Common myeloid progenitor, CD34-positive (primary cell): ENCODE measurements at regions not wholly inside any gene's neighbourhood (a gene's known extent, or its start where the extent isn't known, plus 50 kb on each side); places are given as distances from the start of the nearest gene placed in this dataset.

ENCODE experiments used
- CTCF ChIA-PET: fragments of 350-600 bp; sonication (Branson Sonifier 250); formaldehyde crosslinking; loops from one replicate; lab custom pipeline; 2021; ENCODE audit warnings: antibody characterized with exemption; lab: Charles Lee
- POLR2A ChIA-PET: fragments of 350-600 bp; sonication (Branson Sonifier 250); formaldehyde crosslinking; loops from one replicate; lab custom pipeline; 2021; ENCODE audit warnings: antibody characterized with exemption; lab: Charles Lee
- DNase-seq, 3 donors: peaks; one replicate each; pipeline versions ENCODE4 v3.0.0 to v3.0.0-alpha.2; 2013
- H3K27ac ChIP-seq, 2 experiments: 1 replicate in 1 of 2; 2 replicates in 1 of 2; pipeline ENCODE4 v1.7.0; 2013; ENCODE audit warnings: inconsistent platforms in 2 of 2, low read length in 2 of 2, mild to moderate bottlenecking in 2 of 2, low read depth in 1 of 2, moderate library complexity in 1 of 2; ENCODE audit not compliant: severe bottlenecking in 2 of 2, insufficient read depth in 1 of 2, poor library complexity in 1 of 2
- H3K27me3 ChIP-seq, 5 experiments: replicated peaks in 2 of 5; 1 replicate in 3 of 5; 2 replicates in 2 of 5; pipeline versions ENCODE4 v1.6.1 to v1.7.0; 2013; ENCODE audit warnings: low read length in 4 of 5, mild to moderate bottlenecking in 2 of 5, moderate library complexity in 2 of 5, inconsistent platforms in 1 of 5; ENCODE audit not compliant: insufficient read depth in 5 of 5, control insufficient read depth in 4 of 5
- H3K36me3 ChIP-seq, 4 experiments: 1 replicate in 2 of 4; 2 replicates in 2 of 4; pipeline versions ENCODE4 v1.6.1 to v1.7.0; 2013; ENCODE audit warnings: low read length in 3 of 4, control low read depth in 1 of 4, mild to moderate bottlenecking in 1 of 4; ENCODE audit not compliant: control insufficient read depth in 4 of 4, insufficient read depth in 4 of 4
- H3K4me1 ChIP-seq, 4 experiments: 1 replicate in 3 of 4; 2 replicates in 1 of 4; pipeline versions ENCODE4 v1.6.1 to v1.7.1; 2013; ENCODE audit warnings: low read length in 3 of 4, mild to moderate bottlenecking in 3 of 4, control low read depth in 1 of 4, inconsistent platforms in 1 of 4, moderate library complexity in 1 of 4; ENCODE audit not compliant: control insufficient read depth in 4 of 4, insufficient read depth in 4 of 4; ENCODE audit errors: control extremely low read depth in 1 of 4
- H3K4me3 ChIP-seq, 7 experiments: 1 replicate in 4 of 7; 2 replicates in 3 of 7; pipeline versions ENCODE4 v1.5.1 to v1.7.0; 2013; ENCODE audit warnings: mild to moderate bottlenecking in 7 of 7, low read length in 6 of 7, moderate library complexity in 6 of 7, inconsistent platforms in 2 of 7, low read depth in 2 of 7, control low read depth in 1 of 7; ENCODE audit not compliant: insufficient read depth in 4 of 7, control insufficient read depth in 1 of 7; ENCODE audit errors: extremely low read depth in 1 of 7
- H3K9me3 ChIP-seq, 5 experiments: 1 replicate in 4 of 5; 2 replicates in 1 of 5; pipeline versions ENCODE4 v1.6.1 to v1.7.1; 2013; ENCODE audit warnings: low read length in 4 of 5, mild to moderate bottlenecking in 2 of 5, inconsistent platforms in 1 of 5, low read depth in 1 of 5, moderate library complexity in 1 of 5; ENCODE audit not compliant: control insufficient read depth in 4 of 5, insufficient read depth in 2 of 5; ENCODE audit errors: control extremely low read depth in 1 of 5
- WGBS: methylation state at CpG from one replicate; pipeline ENCODE4 v1.1.5; 2013; ENCODE audit not compliant: insufficient coverage; 5-methylcytosine and 5-hydroxymethylcytosine counted together

DNA sequence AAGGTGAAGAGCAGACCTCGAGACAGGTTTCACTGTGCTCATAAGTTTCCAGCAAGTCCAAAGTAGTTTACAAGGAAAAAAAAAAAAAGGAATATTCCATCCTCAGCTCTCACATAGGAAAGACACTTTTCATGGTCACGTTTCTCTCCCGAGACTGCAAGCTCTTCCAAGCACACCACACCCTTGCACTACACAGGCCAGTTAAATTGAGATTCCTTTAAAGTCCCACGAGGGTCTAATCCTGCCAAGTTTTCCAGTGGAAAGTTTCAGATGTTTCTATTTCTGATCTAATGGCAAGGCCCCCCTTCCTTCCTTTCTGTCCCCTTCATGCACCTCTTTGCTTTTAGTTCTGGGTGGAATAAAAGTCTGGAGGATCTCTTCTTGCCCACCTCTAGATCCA, 67.9 kb upstream of the PCDH19 start:
- Histone ChIP-seq H3K4me3 (no peak overlapping the region), H3K9me3 (no peaks in the 10 kb centered on the region), H3K27me3 (peaks cover 0 to 12% (median 0%) of the 10 kb centered on the region in 5 experiments), H3K27ac (no peak overlapping the region), H3K4me1 (no peaks in the 10 kb centered on the region), H3K36me3 (no peaks in the 10 kb centered on the region)
- DNase-seq = no peak
- POLR2A ChIA-PET = no interaction called here
- 73% methylated on average over 4 of the region's 4 CpGs for WGBS
- CTCF ChIA-PET = interaction anchor here (0.6 kb wide), 1 partner anchor 631 kb away, joined by 3 read pairs; no protein-coding TSS in a partner anchor

DNA sequence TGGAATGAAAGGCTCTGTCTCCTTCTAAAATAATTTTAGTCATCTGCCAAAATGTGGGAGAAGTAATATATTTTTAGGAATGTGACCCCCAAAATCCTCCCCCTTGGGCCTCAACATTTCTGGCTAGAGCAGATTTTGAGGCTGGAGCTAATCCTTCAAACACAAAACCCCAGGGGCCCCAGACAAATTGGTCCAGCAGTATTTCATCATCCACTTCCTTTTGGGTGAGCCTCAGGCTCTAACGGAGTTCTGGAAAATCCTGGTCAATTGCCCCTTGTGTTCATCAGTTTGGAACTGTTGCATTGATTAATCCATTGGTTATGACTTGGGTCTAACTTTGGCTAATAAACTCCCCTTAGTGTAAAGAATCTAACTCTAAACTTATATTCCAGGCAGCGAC, 67.4 kb upstream of the PCDH19 start:
- Histone ChIP-seq H3K36me3 (no peaks in the 10 kb centered on the region), H3K4me1 (no peaks in the 10 kb centered on the region), H3K27ac (no peak overlapping the region), H3K9me3 (no peaks in the 10 kb centered on the region), H3K4me3 (no peak overlapping the region), H3K27me3 (peaks cover 0 to 12% (median 0%) of the 10 kb centered on the region in 5 experiments)
- CTCF ChIA-PET = no interaction called here
- POLR2A ChIA-PET = no interaction called here
- no peak for DNase-seq
- WGBS = 40% methylated on average over 1 of the region's 2 CpGs
